BLaER1 treated with 17β-estradiol and CSF1 and Interleukin-3, amounts not matched to agents 10 nM and 100 nM (cell line): ENCODE measurements at regions not wholly inside any gene's neighbourhood (a gene's known extent, or its start where the extent isn't known, plus 50 kb on each side); places are given as distances from the start of the nearest gene placed in this dataset.

Experiments
- H3K27ac ChIP-seq, 11 experiments: shearing (Covaris generic); formaldehyde crosslinking; 2 replicates each; pipeline ENCODE4 v1.8.1; 2022
- H3K27me3 ChIP-seq, 11 experiments: shearing (Covaris generic); formaldehyde crosslinking; 2 replicates each; pipeline ENCODE4 v1.8.1; 2022
- H3K36me3 ChIP-seq, 11 experiments: shearing (Covaris generic); formaldehyde crosslinking; 2 replicates each; pipeline ENCODE4 v1.8.1; 2022
- H3K4me1 ChIP-seq, 10 experiments: shearing (Covaris generic); formaldehyde crosslinking; 2 replicates each; pipeline ENCODE4 v1.8.1; 2022
- H3K4me2 ChIP-seq, 11 experiments: shearing (Covaris generic); formaldehyde crosslinking; 2 replicates each; pipeline ENCODE4 v1.8.1; 2022
- H3K4me3 ChIP-seq, 10 experiments: shearing (Covaris generic); formaldehyde crosslinking; 2 replicates each; pipeline ENCODE4 v1.8.1; 2022
- H3K9ac ChIP-seq, 11 experiments: shearing (Covaris generic); formaldehyde crosslinking; 2 replicates each; pipeline ENCODE4 v1.8.1; 2022
- H3K9me3 ChIP-seq, 11 experiments: shearing (Covaris generic); formaldehyde crosslinking; replicated peaks in 1 of 11; 2 replicates each; pipeline ENCODE4 v1.8.1; 2022
- H4K20me1 ChIP-seq, 11 experiments: shearing (Covaris generic); formaldehyde crosslinking; 2 replicates each; pipeline ENCODE4 v1.8.1; 2022
- Cebpa-rat ChIP-seq, 11 experiments: shearing (Covaris generic); IDR thresholded peaks; 2 replicates each; pipeline ENCODE4 v1.8.1; 2022

DNA sequence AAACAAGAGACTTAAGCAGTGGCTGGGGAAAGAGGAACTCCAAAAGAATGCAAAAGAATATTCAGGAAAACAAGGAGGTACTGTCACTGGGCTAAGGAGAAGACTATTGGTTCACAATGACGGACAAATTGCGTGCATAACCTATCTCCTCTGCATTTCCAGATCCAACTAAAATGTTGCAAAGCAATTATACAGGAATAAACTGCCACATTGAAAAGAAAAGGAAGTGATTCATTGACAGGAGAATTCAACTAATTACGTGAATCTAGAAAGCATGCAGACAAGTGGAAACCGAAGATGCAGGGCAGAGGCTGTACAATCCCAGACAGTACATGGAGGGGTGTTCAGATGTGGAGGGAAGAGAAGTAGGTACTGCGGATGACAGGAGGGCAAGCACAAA, 152.8 kb upstream of the RIPOR2 start:
- peaks cover 0 to 15% (median 0%) of the 10 kb centered on the region in 11 experiments; a peak in 4 of 22 replicates for H3K36me3 ChIP-seq
- no peak overlapping the region for H3K27ac ChIP-seq
- H3K4me2 ChIP-seq: peak overlapping the region in 4 of 11 experiments; percentile 6 to 57 (median 24); a peak in 6 of 22 replicates
- no peaks in the 10 kb centered on the region for H4K20me1 ChIP-seq
- H3K4me3 ChIP-seq: no peak overlapping the region
- H3K27me3 ChIP-seq: no peaks in the 10 kb centered on the region
- H3K9ac ChIP-seq: no peak overlapping the region
- no peaks in the 10 kb centered on the region for H3K9me3 ChIP-seq
- peaks cover 11 to 49% (median 18%) of the 10 kb centered on the region in 10 experiments for H3K4me1 ChIP-seq
- TF ChIP-seq Cebpa-rat (IDR thresholded peaks at IDR 0.05): no peak

DNA sequence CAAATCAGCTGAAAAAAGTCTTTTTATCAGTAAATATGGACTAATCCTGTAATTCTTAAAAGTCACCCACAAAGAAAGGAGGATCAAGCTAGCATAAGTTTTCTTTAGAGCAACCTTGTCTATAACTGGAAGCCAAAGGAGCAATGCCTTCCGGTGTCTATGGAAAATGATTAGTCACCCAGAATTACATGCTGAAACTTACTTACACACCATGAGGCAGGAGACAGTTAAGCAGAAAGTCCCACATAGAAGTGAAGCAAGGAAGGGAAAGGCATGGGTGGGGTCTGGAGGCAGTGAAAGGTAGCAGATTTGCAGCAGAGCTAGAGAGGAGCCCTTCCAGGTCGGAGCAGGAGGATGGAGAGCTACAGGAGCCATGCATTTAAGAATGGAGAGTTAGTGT, 153.7 kb upstream of the RIPOR2 start:
- Histone ChIP-seq H3K36me3 (peaks cover 0 to 18% (median 0%) of the 10 kb centered on the region in 11 experiments; a peak in 4 of 22 replicates), H3K27me3 (no peaks in the 10 kb centered on the region), H3K9me3 (no peaks in the 10 kb centered on the region), H3K4me1 (peaks cover 11 to 49% (median 18%) of the 10 kb centered on the region in 10 experiments), H3K9ac (no peak overlapping the region), H4K20me1 (no peaks in the 10 kb centered on the region), H3K4me2 (peak overlapping the region in 3 of 11 experiments; percentile 8 to 57 (median 13); a peak in 3 of 22 replicates), H3K27ac (no peak overlapping the region), H3K4me3 (no peak overlapping the region)
- TF ChIP-seq Cebpa-rat (IDR thresholded peaks at IDR 0.05): no peak

- Histone ChIP-seq H4K20me1 (no peaks in the 10 kb centered on the region), H3K9ac (no peak overlapping the region), H3K4me2 (no peak overlapping the region), H3K4me3 (no peak overlapping the region), H3K27me3 (no peaks in the 10 kb centered on the region), H3K4me1 (0 out of 20 replicates have a peak, but pooled peaks cover 0 to 1% (median 0%) of the 10 kb centered on the region in 10 experiments), H3K9me3 (no peaks in the 10 kb centered on the region), H3K36me3 (peaks cover 0 to 32% (median 0%) of the 10 kb centered on the region in 11 experiments; a peak in 4 of 22 replicates), H3K27ac (no peak overlapping the region)
- no peak for TF ChIP-seq Cebpa-rat (IDR thresholded peaks at IDR 0.05)
These were observed 159.0 kb upstream of the RIPOR2 start for GRCh38 chr6:25094726-25095125.

DNA sequence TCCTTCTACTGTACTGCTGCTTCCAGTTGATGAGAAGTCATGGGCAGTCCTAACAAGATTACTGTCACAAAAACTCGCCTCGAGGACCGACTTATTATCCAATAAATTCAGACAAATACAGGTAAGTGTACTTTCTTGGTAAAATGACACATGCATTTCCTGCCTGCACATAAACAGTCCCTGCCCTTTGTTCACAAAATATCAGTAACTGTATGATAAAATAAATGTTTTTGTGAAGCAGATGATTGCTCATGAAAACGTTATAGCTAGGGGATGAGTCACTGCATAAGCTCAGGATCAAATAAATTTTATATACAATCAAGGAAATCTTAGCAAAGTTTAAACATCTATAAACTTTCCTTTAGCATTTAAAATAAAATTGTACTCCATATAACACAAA, 164.5 kb upstream of the RIPOR2 start:
- H3K27ac ChIP-seq: no peak overlapping the region
- no peaks in the 10 kb centered on the region for H3K4me1 ChIP-seq
- TF ChIP-seq Cebpa-rat (IDR thresholded peaks at IDR 0.05): no peak
- H3K4me3 ChIP-seq: no peak overlapping the region
- H3K9ac ChIP-seq: no peak overlapping the region
- H3K36me3 ChIP-seq: peaks cover 0 to 22% (median 0%) of the 10 kb centered on the region in 11 experiments; a peak in 2 of 22 replicates
- H3K9me3 ChIP-seq: no peaks in the 10 kb centered on the region
- H3K27me3 ChIP-seq: no peaks in the 10 kb centered on the region
- no peaks in the 10 kb centered on the region for H4K20me1 ChIP-seq
- no peak overlapping the region for H3K4me2 ChIP-seq

DNA sequence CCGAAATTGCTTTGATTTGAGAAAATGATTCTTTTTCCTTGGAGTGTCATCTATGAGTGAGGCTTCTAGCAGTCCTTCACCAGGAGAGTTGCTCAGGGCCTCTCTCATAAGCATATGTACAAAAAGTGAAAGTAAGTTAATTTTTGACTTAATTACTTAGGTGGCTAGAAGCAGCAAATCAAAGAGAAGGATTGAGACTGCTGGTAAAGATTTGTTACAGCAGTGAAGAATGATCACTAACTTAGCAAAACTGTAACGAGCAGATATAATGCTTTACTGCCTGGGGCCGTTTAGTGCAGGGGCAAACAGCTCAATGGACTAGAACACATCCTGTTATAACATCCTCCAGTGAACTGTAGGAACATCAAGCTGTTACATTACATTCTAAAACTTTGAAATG, 167.8 kb upstream of the RIPOR2 start:
- no peaks in the 10 kb centered on the region for H3K27me3 ChIP-seq
- no peak overlapping the region for H3K9ac ChIP-seq
- H3K9me3 ChIP-seq: no peaks in the 10 kb centered on the region
- no peak overlapping the region for H3K4me2 ChIP-seq
- H3K4me1 ChIP-seq: no peaks in the 10 kb centered on the region
- peaks cover 0 to 47% (median 9%) of the 10 kb centered on the region in 11 experiments; a peak in 10 of 22 replicates for H3K36me3 ChIP-seq
- no peak overlapping the region for H3K27ac ChIP-seq
- H4K20me1 ChIP-seq: no peaks in the 10 kb centered on the region
- no peak overlapping the region for H3K4me3 ChIP-seq
- no peak for TF ChIP-seq Cebpa-rat (IDR thresholded peaks at IDR 0.05)

DNA sequence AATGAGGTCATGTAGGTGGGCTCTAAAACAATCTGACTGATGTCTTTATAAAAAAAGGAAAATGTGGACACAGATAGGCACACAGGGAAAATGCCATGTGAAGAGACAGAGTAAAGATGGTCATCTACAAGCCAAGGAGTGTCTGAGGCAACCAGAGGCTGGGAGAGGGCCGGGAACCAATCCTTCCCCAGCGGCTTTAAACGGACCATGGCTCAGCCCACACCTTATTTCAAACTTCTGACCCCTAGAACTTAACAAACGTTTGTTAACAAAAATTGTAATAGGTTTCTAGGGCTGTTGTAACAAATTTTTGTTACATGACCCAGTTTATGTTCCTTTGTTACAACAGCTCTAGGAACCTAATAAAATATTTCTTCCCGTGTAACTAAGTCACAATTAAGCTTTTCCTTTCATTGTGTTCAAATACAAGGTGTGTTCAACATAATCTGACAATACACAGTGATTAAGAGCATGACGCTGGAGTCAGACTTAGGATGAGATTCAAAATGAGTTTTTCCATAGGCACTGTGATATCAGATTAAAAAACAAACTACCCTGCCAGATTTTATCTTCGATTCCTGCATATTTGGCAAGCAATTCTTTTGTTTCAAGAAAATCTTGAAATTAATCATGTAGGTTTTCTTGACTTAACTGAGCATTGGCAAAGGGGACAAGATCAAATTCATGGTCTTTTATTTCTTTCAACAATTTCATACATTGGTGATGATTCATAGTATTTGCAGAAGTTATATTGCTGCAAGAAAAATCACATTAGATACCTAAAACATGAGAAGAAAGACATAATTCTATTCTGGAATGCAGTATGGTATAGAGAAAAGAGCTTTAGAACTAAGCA, 169.5 kb upstream of the RIPOR2 start:
- Histone ChIP-seq H3K4me2 (no peak overlapping the region), H3K36me3 (peaks cover 0 to 64% (median 9%) of the 10 kb centered on the region in 11 experiments; a peak in 10 of 22 replicates), H4K20me1 (no peaks in the 10 kb centered on the region), H3K4me3 (no peak overlapping the region), H3K27me3 (no peaks in the 10 kb centered on the region), H3K4me1 (no peaks in the 10 kb centered on the region), H3K9me3 (no peaks in the 10 kb centered on the region), H3K9ac (no peak overlapping the region), H3K27ac (no peak overlapping the region)
- TF ChIP-seq Cebpa-rat (IDR thresholded peaks at IDR 0.05): no peak

DNA sequence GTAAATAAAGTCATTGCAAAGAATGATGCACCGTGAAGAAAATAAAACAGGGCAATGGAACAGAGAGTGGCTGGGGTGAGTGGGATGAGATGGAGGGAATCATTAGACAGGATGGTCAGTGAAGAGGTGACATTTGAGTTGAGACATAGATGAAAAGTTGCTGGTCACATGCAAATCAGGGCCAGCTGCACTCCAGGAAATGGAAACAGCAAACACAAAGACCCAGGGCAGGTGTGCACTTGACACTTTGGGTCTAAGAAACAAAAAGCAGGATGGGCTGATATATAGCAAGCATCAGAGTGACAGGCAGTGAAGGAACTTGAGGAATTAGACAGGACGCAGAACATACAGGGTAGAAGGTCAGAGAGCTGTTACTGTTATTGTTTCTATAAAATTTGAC, 171.5 kb upstream of the RIPOR2 start:
- no peak overlapping the region for H3K9ac ChIP-seq
- H3K4me1 ChIP-seq: no peaks in the 10 kb centered on the region
- H4K20me1 ChIP-seq: no peaks in the 10 kb centered on the region
- no peak for TF ChIP-seq Cebpa-rat (IDR thresholded peaks at IDR 0.05)
- H3K4me2 ChIP-seq: no peak overlapping the region
- no peak overlapping the region for H3K27ac ChIP-seq
- peaks cover 0 to 77% (median 9%) of the 10 kb centered on the region in 11 experiments; a peak in 12 of 22 replicates for H3K36me3 ChIP-seq
- H3K4me3 ChIP-seq: no peak overlapping the region
- H3K9me3 ChIP-seq: no peaks in the 10 kb centered on the region
- H3K27me3 ChIP-seq: no peaks in the 10 kb centered on the region

- H3K27ac ChIP-seq: no peak overlapping the region
- H3K4me2 ChIP-seq: no peak overlapping the region
- no peak overlapping the region for H3K9ac ChIP-seq
- H3K27me3 ChIP-seq: no peaks in the 10 kb centered on the region
- no peaks in the 10 kb centered on the region for H3K9me3 ChIP-seq
- no peaks in the 10 kb centered on the region for H3K4me1 ChIP-seq
- TF ChIP-seq Cebpa-rat (IDR thresholded peaks at IDR 0.05): no peak
- H3K4me3 ChIP-seq: no peak overlapping the region
- H3K36me3 ChIP-seq: peaks cover 4 to 82% (median 15%) of the 10 kb centered on the region in 11 experiments; a peak in 13 of 22 replicates
- no peaks in the 10 kb centered on the region for H4K20me1 ChIP-seq
These were observed 167.4 kb upstream of the CARMIL1 start for GRCh38 chr6:25111782-25112181.

DNA sequence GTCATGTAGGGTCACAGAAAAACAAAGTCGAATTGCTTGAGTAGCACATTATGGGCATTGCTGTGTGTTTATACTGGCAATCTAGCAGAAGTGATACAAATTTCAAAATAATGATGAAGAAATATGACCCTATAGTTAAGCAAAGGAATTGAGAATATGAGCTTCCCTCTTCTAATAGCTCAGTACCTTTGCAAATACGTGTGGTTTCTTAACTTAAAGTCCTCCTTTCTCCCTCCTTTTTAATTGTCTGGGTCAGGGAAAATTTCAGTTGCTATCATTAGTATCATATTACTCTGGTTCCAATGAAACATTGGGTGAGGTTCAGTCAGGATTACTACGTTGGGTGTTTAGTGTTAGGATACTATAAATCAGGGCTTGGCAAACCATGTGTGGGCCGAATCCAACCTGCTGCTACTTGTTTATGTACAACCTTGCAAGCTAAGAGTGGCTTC, 166.8 kb upstream of the CARMIL1 start:
- no peaks in the 10 kb centered on the region for H3K4me1 ChIP-seq
- no peaks in the 10 kb centered on the region for H3K9me3 ChIP-seq

More for the DNA sequence above, 166.8 kb upstream of the CARMIL1 start:
- Histone ChIP-seq H3K27me3 (no peaks in the 10 kb centered on the region), H3K4me2 (no peak overlapping the region), H4K20me1 (no peaks in the 10 kb centered on the region), H3K4me3 (no peak overlapping the region), H3K36me3 (peaks cover 4 to 76% (median 15%) of the 10 kb centered on the region in 11 experiments; a peak in 13 of 22 replicates), H3K9ac (no peak overlapping the region), H3K27ac (no peak overlapping the region)
- no peak for TF ChIP-seq Cebpa-rat (IDR thresholded peaks at IDR 0.05)
